ENCODE measurements at regions not wholly inside any gene's neighbourhood (a gene's known extent, or its start where the extent isn't known, plus 50 kb on each side); places are given as distances from the start of the nearest gene placed in this dataset.

- no peak overlapping the region for H2AFZ ChIP-seq (ENCODE audit: low read depth, low read length)
- no peak overlapping the region for H3K9ac ChIP-seq (ENCODE audit: low read length)
- H3K79me2 ChIP-seq (ENCODE audit: insufficient read depth, low read length), result no peaks in the 10 kb centered on the region
- no peak overlapping the region for H3K4me3 Mint-ChIP-seq (ENCODE audit: unreplicated experiment)
- H3K4me1 ChIP-seq (ENCODE audit: insufficient read depth, low read length), result no peaks in the 10 kb centered on the region
- H3K9me3 ChIP-seq (ENCODE audit: insufficient read depth, low read depth, low read length), result no peaks in the 10 kb centered on the region
- no peaks in the 10 kb centered on the region for H4K20me1 ChIP-seq (ENCODE audit: insufficient read depth, low read length)
- no peak overlapping the region for H3K27ac ChIP-seq (ENCODE audit: low read depth, low read length)
- H3K9me3 Mint-ChIP-seq (ENCODE audit: unreplicated experiment), result no peaks in the 10 kb centered on the region
- H3K36me3 Mint-ChIP-seq (ENCODE audit: low read depth, unreplicated experiment), result no peaks in the 10 kb centered on the region
- no peaks in the 10 kb centered on the region for H3K4me1 Mint-ChIP-seq (ENCODE audit: low read depth, unreplicated experiment)
- TF ChIP-seq EZH2 (IDR thresholded peaks at IDR 0.05; ENCODE audit: insufficient read depth, low read length) (no peak), CTCF (IDR thresholded peaks at IDR 0.05; ENCODE audit: insufficient read depth, low read depth, low read length) (no peak)
- DNase-seq (ENCODE audit: low read depth) (no peak), FAIRE-seq (no peak)
- no peaks in the 10 kb centered on the region for H3K27me3 Mint-ChIP-seq (ENCODE audit: low read depth, unreplicated experiment)
- H3K36me3 ChIP-seq (ENCODE audit: insufficient read depth, low read length), result no peaks in the 10 kb centered on the region
- no peak overlapping the region for H3K4me2 ChIP-seq (ENCODE audit: low read length)
- no peaks in the 10 kb centered on the region for H3K27me3 ChIP-seq (ENCODE audit: insufficient read depth, low read length)
- no peak overlapping the region for H3K27ac Mint-ChIP-seq (ENCODE audit: unreplicated experiment)
- no peak overlapping the region for H3K4me3 ChIP-seq (ENCODE audit: insufficient read depth, low read depth, low read length)
Observed at GRCh38 chr18:40046596-40046995, 1908.4 kb upstream of the PIK3C3 start.

- H3K9me3 ChIP-seq (ENCODE audit: insufficient read depth, low read depth, low read length), result no peaks in the 10 kb centered on the region
- no peaks in the 10 kb centered on the region for H4K20me1 ChIP-seq (ENCODE audit: insufficient read depth, low read length)
- no peak overlapping the region for H3K4me3 ChIP-seq (ENCODE audit: insufficient read depth, low read depth, low read length)
- H3K27me3 Mint-ChIP-seq (ENCODE audit: low read depth, unreplicated experiment), result no peaks in the 10 kb centered on the region
- H2AFZ ChIP-seq (ENCODE audit: low read depth, low read length), result no peak overlapping the region
- H3K79me2 ChIP-seq (ENCODE audit: insufficient read depth, low read length), result no peaks in the 10 kb centered on the region
- H3K4me1 ChIP-seq (ENCODE audit: insufficient read depth, low read length), result no peaks in the 10 kb centered on the region
- H3K9me3 Mint-ChIP-seq (ENCODE audit: unreplicated experiment), result no peaks in the 10 kb centered on the region
- DNase-seq (ENCODE audit: low read depth) (no peak), FAIRE-seq (no peak)
- H3K36me3 Mint-ChIP-seq (ENCODE audit: low read depth, unreplicated experiment), result no peaks in the 10 kb centered on the region
- no peaks in the 10 kb centered on the region for H3K4me1 Mint-ChIP-seq (ENCODE audit: low read depth, unreplicated experiment)
- H3K9ac ChIP-seq (ENCODE audit: low read length), result no peak overlapping the region
- H3K4me3 Mint-ChIP-seq (ENCODE audit: unreplicated experiment), result no peak overlapping the region
- no peaks in the 10 kb centered on the region for H3K27me3 ChIP-seq (ENCODE audit: insufficient read depth, low read length)
- no peak for TF ChIP-seq EZH2 (IDR thresholded peaks at IDR 0.05; ENCODE audit: insufficient read depth, low read length)
- TF ChIP-seq CTCF (IDR thresholded peaks at IDR 0.05; ENCODE audit: insufficient read depth, low read depth, low read length), result no peak
- no peak overlapping the region for H3K27ac ChIP-seq (ENCODE audit: low read depth, low read length)
- no peaks in the 10 kb centered on the region for H3K36me3 ChIP-seq (ENCODE audit: insufficient read depth, low read length)
- no peak overlapping the region for H3K27ac Mint-ChIP-seq (ENCODE audit: unreplicated experiment)
- H3K4me2 ChIP-seq (ENCODE audit: low read length), result no peak overlapping the region
Observed at GRCh38 chr18:40041951-40042350, 1913.1 kb upstream of the PIK3C3 start.

- Histone ChIP-seq H3K4me1 (ENCODE audit: insufficient read depth, low read length) (no peaks in the 10 kb centered on the region), H3K9me3 (ENCODE audit: insufficient read depth, low read depth, low read length) (no peaks in the 10 kb centered on the region), H3K79me2 (ENCODE audit: insufficient read depth, low read length) (no peaks in the 10 kb centered on the region), H3K27me3 (ENCODE audit: insufficient read depth, low read length) (no peaks in the 10 kb centered on the region), H3K27ac (ENCODE audit: low read depth, low read length) (no peak overlapping the region), H4K20me1 (ENCODE audit: insufficient read depth, low read length) (no peaks in the 10 kb centered on the region), H3K9ac (ENCODE audit: low read length) (no peak overlapping the region), H3K36me3 (ENCODE audit: insufficient read depth, low read length) (no peaks in the 10 kb centered on the region), H2AFZ (ENCODE audit: low read depth, low read length) (no peak overlapping the region), H3K4me2 (ENCODE audit: low read length) (no peak overlapping the region), H3K4me3 (ENCODE audit: insufficient read depth, low read depth, low read length) (no peak overlapping the region)
- no peaks in the 10 kb centered on the region for H3K4me1 Mint-ChIP-seq (ENCODE audit: low read depth, unreplicated experiment)
- H3K27ac Mint-ChIP-seq (ENCODE audit: unreplicated experiment), result no peak overlapping the region
- no peaks in the 10 kb centered on the region for H3K36me3 Mint-ChIP-seq (ENCODE audit: low read depth, unreplicated experiment)
- no peak overlapping the region for H3K4me3 Mint-ChIP-seq (ENCODE audit: unreplicated experiment)
- FAIRE-seq, result no peak
- TF ChIP-seq CTCF (IDR thresholded peaks at IDR 0.05; ENCODE audit: insufficient read depth, low read depth, low read length), result no peak
- TF ChIP-seq EZH2 (IDR thresholded peaks at IDR 0.05; ENCODE audit: insufficient read depth, low read length), result no peak
- no peaks in the 10 kb centered on the region for H3K9me3 Mint-ChIP-seq (ENCODE audit: unreplicated experiment)
- no peak for DNase-seq (ENCODE audit: low read depth)
- H3K27me3 Mint-ChIP-seq (ENCODE audit: low read depth, unreplicated experiment), result no peaks in the 10 kb centered on the region
Observed at GRCh38 chr18:40040574-40040973, 1914.5 kb upstream of the PIK3C3 start.
